GM06990 (cell line): ENCODE measurements at regions not wholly inside any gene's neighbourhood (a gene's known extent, or its start where the extent isn't known, plus 50 kb on each side); places are given as distances from the start of the nearest gene placed in this dataset.

Experiments
- DNase-seq: peaks from one replicate; pipeline ENCODE4 v3.0.0-alpha.2; 2011; ENCODE audit not compliant: insufficient read length; ENCODE audit errors: extremely low read depth
- H3K27me3 ChIP-seq: replicated peaks from 2 replicates; pipeline ENCODE4 v1.6.0; 2011; ENCODE audit warnings: low read length; ENCODE audit not compliant: control insufficient read depth, insufficient read depth
- H3K36me3 ChIP-seq: 2 replicates; pipeline ENCODE4 v1.5.1; 2011; ENCODE audit warnings: low read length; ENCODE audit not compliant: control insufficient read depth, insufficient read depth
- H3K4me3 ChIP-seq: replicated peaks from 2 replicates; pipeline ENCODE4 v1.5.1; 2011; ENCODE audit warnings: low read depth, mild to moderate bottlenecking, control low read depth, low read length
- TF ChIP-seq, protein P1 (sequence below): IDR thresholded peaks from 2 replicates; pipeline ENCODE4 v1.5.1; 2011; ENCODE audit warnings: low read length, control low read depth, mild to moderate bottlenecking, inconsistent platforms; ENCODE audit not compliant: insufficient read depth, poor library complexity, severe bottlenecking

DNA sequence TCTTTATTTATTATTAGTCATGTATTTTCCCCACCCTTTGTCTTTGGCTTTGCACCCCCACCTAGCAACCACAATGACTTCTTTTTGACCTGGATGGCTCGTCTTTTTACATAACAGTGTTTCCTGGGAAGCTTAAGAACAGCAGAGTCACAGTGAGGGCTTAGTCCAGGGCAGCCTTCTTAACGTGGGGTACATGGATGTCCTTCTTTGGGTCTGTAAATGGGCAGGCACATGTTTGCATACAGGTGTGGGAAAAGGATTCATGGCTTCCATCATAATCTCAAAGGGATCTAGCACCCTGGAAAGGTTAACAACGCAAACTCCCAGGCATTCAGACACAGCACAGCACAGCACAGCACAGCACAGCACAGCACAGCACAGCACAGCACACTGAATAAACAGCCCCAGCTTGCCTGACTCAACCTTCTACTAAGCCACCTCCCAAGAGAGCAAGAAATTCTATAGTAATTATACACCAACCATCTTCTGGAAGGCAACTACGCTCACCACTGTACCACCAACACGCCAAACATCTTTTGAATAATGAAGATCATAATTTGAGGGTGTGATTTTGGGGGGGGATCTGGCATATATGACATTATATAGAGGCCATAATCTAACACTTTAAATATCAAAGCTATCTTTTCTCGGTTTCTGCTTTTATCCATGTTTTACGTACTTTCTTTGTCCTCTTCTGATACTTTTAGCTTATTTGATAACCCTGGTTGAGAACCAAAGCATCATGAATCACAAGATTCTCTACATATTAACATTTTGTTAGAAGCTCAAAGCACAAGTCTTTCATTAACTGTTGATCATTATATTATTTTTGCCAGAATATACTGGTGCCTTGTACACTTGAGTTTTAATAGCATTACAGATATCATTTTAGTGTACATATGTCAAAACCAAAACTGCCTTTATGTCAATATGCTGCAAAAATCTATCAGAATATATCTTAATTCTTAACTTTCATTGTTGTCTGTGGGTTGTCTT is 177.2 kb upstream of the KLF14 start:
- Histone ChIP-seq H3K27me3 (no peaks in the 10 kb centered on the region), H3K36me3 (peaks cover 7% of the 10 kb centered on the region), H3K4me3 (no peak overlapping the region)
- DNase-seq = no peak
- TF ChIP-seq, protein P1, sequence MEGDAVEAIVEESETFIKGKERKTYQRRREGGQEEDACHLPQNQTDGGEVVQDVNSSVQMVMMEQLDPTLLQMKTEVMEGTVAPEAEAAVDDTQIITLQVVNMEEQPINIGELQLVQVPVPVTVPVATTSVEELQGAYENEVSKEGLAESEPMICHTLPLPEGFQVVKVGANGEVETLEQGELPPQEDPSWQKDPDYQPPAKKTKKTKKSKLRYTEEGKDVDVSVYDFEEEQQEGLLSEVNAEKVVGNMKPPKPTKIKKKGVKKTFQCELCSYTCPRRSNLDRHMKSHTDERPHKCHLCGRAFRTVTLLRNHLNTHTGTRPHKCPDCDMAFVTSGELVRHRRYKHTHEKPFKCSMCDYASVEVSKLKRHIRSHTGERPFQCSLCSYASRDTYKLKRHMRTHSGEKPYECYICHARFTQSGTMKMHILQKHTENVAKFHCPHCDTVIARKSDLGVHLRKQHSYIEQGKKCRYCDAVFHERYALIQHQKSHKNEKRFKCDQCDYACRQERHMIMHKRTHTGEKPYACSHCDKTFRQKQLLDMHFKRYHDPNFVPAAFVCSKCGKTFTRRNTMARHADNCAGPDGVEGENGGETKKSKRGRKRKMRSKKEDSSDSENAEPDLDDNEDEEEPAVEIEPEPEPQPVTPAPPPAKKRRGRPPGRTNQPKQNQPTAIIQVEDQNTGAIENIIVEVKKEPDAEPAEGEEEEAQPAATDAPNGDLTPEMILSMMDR = no peak

DNA sequence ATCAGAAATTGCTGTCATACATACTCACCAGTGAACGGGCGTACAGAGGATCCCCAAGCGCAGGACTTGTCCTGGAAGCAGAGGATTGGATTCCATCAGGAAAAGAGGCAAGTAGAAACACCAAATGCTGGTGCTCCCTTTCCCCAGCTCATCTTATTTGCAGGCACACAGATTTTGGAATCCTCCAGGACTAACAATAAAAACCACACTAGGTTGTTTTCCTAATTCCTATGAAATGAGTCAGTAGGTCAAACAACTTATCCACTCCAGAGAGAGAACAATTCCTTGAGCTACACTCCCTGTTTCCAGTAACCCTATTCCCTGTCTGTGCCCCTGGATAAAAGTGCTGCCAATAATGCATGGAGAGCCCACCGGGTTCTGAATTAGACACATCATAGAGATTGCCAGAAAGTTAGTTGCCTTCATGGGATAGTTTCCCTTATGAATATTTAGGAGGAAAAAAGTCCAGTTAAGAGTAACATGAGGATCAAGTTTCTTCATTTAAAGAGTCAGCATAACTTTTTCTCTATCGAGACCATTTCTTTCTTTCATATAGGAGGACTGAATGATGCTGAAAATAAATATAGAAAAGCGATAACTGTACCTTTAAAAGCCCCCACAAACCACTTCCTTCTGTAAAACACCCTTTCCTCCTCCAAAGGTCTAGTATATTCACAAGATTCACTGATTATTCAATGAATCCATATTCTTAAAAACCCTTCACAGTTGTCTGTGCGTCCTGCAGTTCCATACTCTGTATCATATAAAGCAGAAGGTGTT is 178.3 kb upstream of the KLF14 start:
- Histone ChIP-seq H3K27me3 (no peaks in the 10 kb centered on the region), H3K4me3 (peak overlapping the region; percentile 67), H3K36me3 (peaks cover 5% of the 10 kb centered on the region; the same call in 1 of the 2 replicates)
- TF ChIP-seq, protein P1 = no peak
- DNase-seq = no peak

DNA sequence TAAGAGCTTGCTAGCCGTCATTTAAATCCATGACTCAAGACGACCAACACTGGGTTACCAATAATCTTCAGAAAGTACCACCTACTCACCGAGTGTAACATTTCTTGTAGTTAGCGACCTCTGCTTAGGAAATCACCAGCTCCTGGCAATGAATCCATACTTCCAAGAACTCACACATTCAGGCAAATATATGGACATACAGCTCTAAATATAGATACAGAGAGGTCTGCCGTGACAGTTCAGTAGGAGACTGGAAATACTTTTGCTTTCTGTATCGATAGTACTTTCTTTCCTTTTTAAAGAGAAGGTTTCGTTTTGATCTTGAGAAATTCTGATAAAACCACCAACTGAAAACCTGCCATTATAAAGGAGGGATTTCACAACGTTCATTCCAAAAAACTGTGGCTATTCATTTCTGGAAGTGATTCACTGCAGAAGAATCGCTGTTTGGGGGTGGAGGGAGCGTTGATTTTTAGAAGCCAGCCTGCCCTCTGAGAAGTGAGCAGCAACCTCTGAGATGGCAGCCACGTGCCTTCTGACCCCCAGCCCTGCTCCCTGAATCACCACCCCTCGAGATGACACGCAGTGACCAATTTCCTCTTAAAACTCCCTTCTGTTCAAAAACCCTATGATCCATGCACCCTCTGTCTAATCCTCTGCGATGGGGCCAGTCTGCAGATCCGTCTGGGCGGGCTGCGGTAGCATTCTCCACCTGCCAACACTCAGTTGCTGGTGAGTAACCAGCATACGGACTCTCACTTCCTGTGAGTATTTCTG is 179.0 kb upstream of the KLF14 start:
- H3K27me3 ChIP-seq = no peaks in the 10 kb centered on the region
- TF ChIP-seq, protein P1 = no peak
- peak; percentile 75 for DNase-seq

DNA sequence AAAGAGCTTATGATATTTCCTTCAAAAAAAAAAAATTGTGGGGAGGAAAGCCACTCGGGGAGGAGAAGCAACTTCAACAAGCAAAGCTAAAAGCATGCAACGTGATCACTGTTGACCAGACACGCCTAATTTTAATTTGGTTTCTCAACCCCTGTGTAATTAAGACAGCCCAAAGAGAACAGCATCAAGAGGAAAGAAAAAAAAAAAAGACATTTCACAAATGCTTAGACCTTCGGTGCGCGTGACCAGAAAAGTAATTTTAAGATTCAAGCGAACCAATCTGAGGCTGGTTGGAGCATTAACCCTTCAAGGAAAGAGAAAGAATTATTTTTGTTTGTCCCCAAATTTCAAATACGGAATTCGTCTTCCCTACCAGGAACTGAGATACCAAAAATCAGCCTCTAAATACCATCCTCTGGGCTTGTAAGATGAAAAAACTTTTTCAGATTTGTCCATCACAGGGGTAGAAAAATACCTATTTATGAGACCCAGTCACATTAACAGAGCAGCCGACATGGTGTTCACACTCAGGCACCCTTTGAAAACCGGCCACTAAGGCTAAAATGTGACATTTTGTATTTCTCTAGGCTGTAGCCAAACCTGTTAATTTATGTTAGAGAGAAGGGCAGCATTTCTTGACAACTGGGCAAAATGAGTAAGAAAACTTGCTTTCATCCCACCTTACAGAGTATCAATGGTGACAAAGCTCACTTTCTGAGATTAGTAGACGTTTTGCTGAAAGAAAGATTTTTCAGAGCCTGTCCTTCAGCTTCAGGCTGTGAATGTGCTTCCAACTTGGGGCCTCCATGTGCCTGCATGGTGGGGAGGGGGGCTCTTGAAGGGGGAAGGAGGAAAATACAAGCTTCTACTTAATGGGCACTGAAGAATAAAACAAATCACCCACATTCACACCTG is 179.9 kb upstream of the KLF14 start:
- Histone ChIP-seq H3K27me3 (no peaks in the 10 kb centered on the region), H3K36me3 (peaks cover 5% of the 10 kb centered on the region; the same call in 1 of the 2 replicates), H3K4me3 (peak overlapping the region; percentile 29)
- TF ChIP-seq, protein P1 = no peak
- no peak for DNase-seq

More for the DNA sequence above, 179.0 kb upstream of the KLF14 start:
- Histone ChIP-seq H3K36me3 (peaks cover 5% of the 10 kb centered on the region; the same call in 1 of the 2 replicates), H3K4me3 (peak overlapping the region; percentile 67)
